Ovary (tissue), 7 donors: ENCODE measurements at regions not wholly inside any gene's neighbourhood (a gene's known extent, or its start where the extent isn't known, plus 50 kb on each side); places are given as distances from the start of the nearest gene placed in this dataset.

ENCODE experiments used
- DNase-seq, 5 donors: peaks; one replicate each; pipeline ENCODE4 v3.0.0-alpha.2; 2019 to 2020
- H3K27ac ChIP-seq, 2 donors: fragments of 200-600 bp; one replicate each; pipeline versions ENCODE4 v1.5.1 to v1.8.0; 2019 to 2022
- H3K27me3 ChIP-seq: fragments of 200-600 bp; one replicate; pipeline ENCODE4 v1.8.0; 2022
- H3K36me3 ChIP-seq: fragments of 200-600 bp; sonication (generic); one replicate; pipeline ENCODE4 v1.5.1; 2019
- H3K4me1 ChIP-seq: one replicate; pipeline ENCODE4 v1.8.1; 2013; ENCODE audit warnings: mild to moderate bottlenecking, moderate library complexity; ENCODE audit not compliant: insufficient read depth
- H3K4me3 ChIP-seq: fragments of 200-600 bp; sonication (generic); one replicate; pipeline ENCODE4 v1.5.1; 2017
- H3K9me3 ChIP-seq, 2 donors: fragments of 200-600 bp in 1 of 2; sonication (generic) in 1 of 2; one replicate each; pipeline versions ENCODE4 v1.5.1 to v1.8.1; 2013 to 2019; ENCODE audit warnings: mild to moderate bottlenecking in 1 of 2, moderate library complexity in 1 of 2
- CTCF ChIP-seq, 3 donors: fragments of 450-650 bp in 2 of 3; fragments of 200-600 bp in 1 of 3; IDR thresholded peaks; one replicate each; pipeline versions ENCODE4 v1.5.1 to v1.8.0; 2016 to 2022; ENCODE audit warnings: antibody characterized with exemption in 3 of 3, mild to moderate bottlenecking in 1 of 3
- EP300 ChIP-seq: sonication (generic); formaldehyde crosslinking; IDR thresholded peaks from one replicate; pipeline ENCODE4 v1.6.1; 2017; ENCODE audit warnings: antibody characterized with exemption
- POLR2A ChIP-seq: fragments of 450-650 bp; IDR thresholded peaks from one replicate; pipeline ENCODE4 v1.6.1; 2017; ENCODE audit warnings: antibody characterized with exemption, mild to moderate bottlenecking, moderate library complexity
- WGBS, 3 donors: extraction: QIAGEN DNeasy Blood & Tissue Kit in 1 of 3; methylation state at CpG; one replicate each; pipeline versions ENCODE4 v1.1.5 to v1.1.7; 2013 to 2017; 5-methylcytosine and 5-hydroxymethylcytosine counted together
- intact Hi-C, 4 donors: fragments of 100-400 bp; cut with DNase I; formaldehyde crosslinking; loops; one replicate each; pipeline versions ENCODE4 v1.11.0 to v1.15.1; 2022 to 2023
- donor health status: DM: no; HTN: no; CAD: no; lungs with moderate emphysema.
- donor health status: DM: no; HTN: no; CAD: no.
- donor health status: Bipolar disorder and iron deficiency.
- donor health status: DM: no; HTN: no; CAD: no.
- donor health status: DM: yes; HTN: yes; CAD: no.

- no peaks in the 10 kb centered on the region for H3K27me3 ChIP-seq
- TF ChIP-seq POLR2A (no peak), CTCF (IDR thresholded peaks at IDR 0.05) (no peak), EP300 (no peak)
Measured at GRCh38 chr7:142457146-142457703, 199.4 kb upstream of the PRSS58 start.

DNA sequence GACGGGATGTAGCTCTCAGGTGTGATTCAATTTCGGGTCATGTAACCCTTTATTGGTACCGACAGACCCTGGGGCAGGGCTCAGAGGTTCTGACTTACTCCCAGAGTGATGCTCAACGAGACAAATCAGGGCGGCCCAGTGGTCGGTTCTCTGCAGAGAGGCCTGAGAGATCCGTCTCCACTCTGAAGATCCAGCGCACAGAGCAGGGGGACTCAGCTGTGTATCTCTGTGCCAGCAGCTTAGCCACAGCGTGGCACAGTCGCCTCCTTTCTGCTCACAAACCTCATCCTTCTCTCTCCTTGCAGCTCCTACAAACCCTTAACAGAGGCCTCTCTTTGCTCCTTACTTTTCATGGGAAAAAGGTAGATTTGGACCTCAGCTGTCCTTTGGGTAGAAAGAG, 197.5 kb upstream of the PRSS58 start:
- H3K27ac ChIP-seq, result no peak overlapping the region
- intact Hi-C loops, result no loop called here
- H3K36me3 ChIP-seq, result no peaks in the 10 kb centered on the region
- no peaks in the 10 kb centered on the region for H3K27me3 ChIP-seq
- TF ChIP-seq EP300, result no peak
- no peak for TF ChIP-seq POLR2A
- no peak for TF ChIP-seq CTCF (IDR thresholded peaks at IDR 0.05)
- H3K4me1 ChIP-seq, result no peaks in the 10 kb centered on the region
- 85 to 86% (median 85%) methylated on average over 10 of the region's 10 CpGs for WGBS, 3 donors
- no peaks in the 10 kb centered on the region for H3K9me3 ChIP-seq
- no peak overlapping the region for H3K4me3 ChIP-seq
- no peak for DNase-seq

More at GRCh38 chr7:142457146-142457703, 199.4 kb upstream of the PRSS58 start:
- intact Hi-C loops, result no loop called here
- H3K4me3 ChIP-seq, result no peak overlapping the region
- WGBS, 3 donors, result 83 to 91% (median 88%) methylated on average over 2 of the region's 2 CpGs
- no peak overlapping the region for H3K27ac ChIP-seq
- no peaks in the 10 kb centered on the region for H3K36me3 ChIP-seq
- H3K4me1 ChIP-seq, result no peaks in the 10 kb centered on the region
- H3K9me3 ChIP-seq, result no peaks in the 10 kb centered on the region
- DNase-seq, result no peak

GRCh38 chr7:142454862-142455261, 197.0 kb upstream of the PRSS58 start:
- no peak for DNase-seq

GRCh38 chr7:142452791-142453190, 194.9 kb upstream of the PRSS58 start:
- no peaks in the 10 kb centered on the region for H3K27me3 ChIP-seq
- no peak for DNase-seq
- 40 to 55% (median 45%) methylated on average over 4 of the region's 4 CpGs for WGBS, 3 donors
- H3K27ac ChIP-seq, result no peak overlapping the region
- H3K9me3 ChIP-seq, result no peaks in the 10 kb centered on the region
- intact Hi-C loops, result no loop called here
- no peaks in the 10 kb centered on the region for H3K4me1 ChIP-seq
- no peak for TF ChIP-seq CTCF (IDR thresholded peaks at IDR 0.05)
- TF ChIP-seq EP300, result no peak
- TF ChIP-seq POLR2A, result no peak
- no peaks in the 10 kb centered on the region for H3K36me3 ChIP-seq
- H3K4me3 ChIP-seq, result no peak overlapping the region

More at GRCh38 chr7:142454862-142455261, 197.0 kb upstream of the PRSS58 start:
- H3K9me3 ChIP-seq, result no peaks in the 10 kb centered on the region
- no peaks in the 10 kb centered on the region for H3K36me3 ChIP-seq
- no peaks in the 10 kb centered on the region for H3K4me1 ChIP-seq
- intact Hi-C loops, result no loop called here
- TF ChIP-seq EP300, result no peak
- no peak for TF ChIP-seq POLR2A
- TF ChIP-seq CTCF (IDR thresholded peaks at IDR 0.05), result no peak
- H3K4me3 ChIP-seq, result no peak overlapping the region
- no peak overlapping the region for H3K27ac ChIP-seq
- no peaks in the 10 kb centered on the region for H3K27me3 ChIP-seq
- WGBS, 3 donors, result 63 to 77% (median 68%) methylated on average over 5 of the region's 5 CpGs
